GM23338 (cell line): ENCODE measurements at regions not wholly inside any gene's neighbourhood (a gene's known extent, or its start where the extent isn't known, plus 50 kb on each side); places are given as distances from the start of the nearest gene placed in this dataset.

Experiments
- ETS1 ChIP-seq: IDR thresholded peaks from 2 replicates; pipeline ENCODE4 v1.6.1; 2016; ENCODE audit warnings: antibody characterized with exemption
- JUNB ChIP-seq: IDR thresholded peaks from one replicate; pipeline ENCODE4 v1.6.1; 2016; ENCODE audit warnings: antibody characterized with exemption; ENCODE audit not compliant: unreplicated experiment
- POLR2AphosphoS5 ChIP-seq: IDR thresholded peaks from 2 replicates; pipeline ENCODE4 v1.6.1; 2016; ENCODE audit warnings: antibody characterized with exemption, low read depth
- ZNF114 ChIP-seq: fragments of 250-450 bp; sonication (Bioruptor Pico); IDR thresholded peaks from 2 replicates; pipeline ENCODE4 v1.5.0; 2020; ENCODE audit warnings: mild to moderate bottlenecking, moderate library complexity
- TF ChIP-seq, protein P1 (sequence below): IDR thresholded peaks from one replicate; pipeline ENCODE4 v1.6.1; 2018; ENCODE audit warnings: antibody characterized with exemption; ENCODE audit not compliant: unreplicated experiment
- TF ChIP-seq, protein P2 (sequence below): fragments of 250-450 bp; sonication (Bioruptor Pico); IDR thresholded peaks from 2 replicates; pipeline ENCODE4 v1.5.0; 2020; ENCODE audit warnings: mild to moderate bottlenecking, moderate library complexity

GRCh38 chrX:75625232-75625631 lies 102.4 kb upstream of the ZDHHC15 start (continued):
- TF ChIP-seq, protein P1, sequence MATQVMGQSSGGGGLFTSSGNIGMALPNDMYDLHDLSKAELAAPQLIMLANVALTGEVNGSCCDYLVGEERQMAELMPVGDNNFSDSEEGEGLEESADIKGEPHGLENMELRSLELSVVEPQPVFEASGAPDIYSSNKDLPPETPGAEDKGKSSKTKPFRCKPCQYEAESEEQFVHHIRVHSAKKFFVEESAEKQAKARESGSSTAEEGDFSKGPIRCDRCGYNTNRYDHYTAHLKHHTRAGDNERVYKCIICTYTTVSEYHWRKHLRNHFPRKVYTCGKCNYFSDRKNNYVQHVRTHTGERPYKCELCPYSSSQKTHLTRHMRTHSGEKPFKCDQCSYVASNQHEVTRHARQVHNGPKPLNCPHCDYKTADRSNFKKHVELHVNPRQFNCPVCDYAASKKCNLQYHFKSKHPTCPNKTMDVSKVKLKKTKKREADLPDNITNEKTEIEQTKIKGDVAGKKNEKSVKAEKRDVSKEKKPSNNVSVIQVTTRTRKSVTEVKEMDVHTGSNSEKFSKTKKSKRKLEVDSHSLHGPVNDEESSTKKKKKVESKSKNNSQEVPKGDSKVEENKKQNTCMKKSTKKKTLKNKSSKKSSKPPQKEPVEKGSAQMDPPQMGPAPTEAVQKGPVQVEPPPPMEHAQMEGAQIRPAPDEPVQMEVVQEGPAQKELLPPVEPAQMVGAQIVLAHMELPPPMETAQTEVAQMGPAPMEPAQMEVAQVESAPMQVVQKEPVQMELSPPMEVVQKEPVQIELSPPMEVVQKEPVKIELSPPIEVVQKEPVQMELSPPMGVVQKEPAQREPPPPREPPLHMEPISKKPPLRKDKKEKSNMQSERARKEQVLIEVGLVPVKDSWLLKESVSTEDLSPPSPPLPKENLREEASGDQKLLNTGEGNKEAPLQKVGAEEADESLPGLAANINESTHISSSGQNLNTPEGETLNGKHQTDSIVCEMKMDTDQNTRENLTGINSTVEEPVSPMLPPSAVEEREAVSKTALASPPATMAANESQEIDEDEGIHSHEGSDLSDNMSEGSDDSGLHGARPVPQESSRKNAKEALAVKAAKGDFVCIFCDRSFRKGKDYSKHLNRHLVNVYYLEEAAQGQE: no peak
- TF ChIP-seq, protein P2, sequence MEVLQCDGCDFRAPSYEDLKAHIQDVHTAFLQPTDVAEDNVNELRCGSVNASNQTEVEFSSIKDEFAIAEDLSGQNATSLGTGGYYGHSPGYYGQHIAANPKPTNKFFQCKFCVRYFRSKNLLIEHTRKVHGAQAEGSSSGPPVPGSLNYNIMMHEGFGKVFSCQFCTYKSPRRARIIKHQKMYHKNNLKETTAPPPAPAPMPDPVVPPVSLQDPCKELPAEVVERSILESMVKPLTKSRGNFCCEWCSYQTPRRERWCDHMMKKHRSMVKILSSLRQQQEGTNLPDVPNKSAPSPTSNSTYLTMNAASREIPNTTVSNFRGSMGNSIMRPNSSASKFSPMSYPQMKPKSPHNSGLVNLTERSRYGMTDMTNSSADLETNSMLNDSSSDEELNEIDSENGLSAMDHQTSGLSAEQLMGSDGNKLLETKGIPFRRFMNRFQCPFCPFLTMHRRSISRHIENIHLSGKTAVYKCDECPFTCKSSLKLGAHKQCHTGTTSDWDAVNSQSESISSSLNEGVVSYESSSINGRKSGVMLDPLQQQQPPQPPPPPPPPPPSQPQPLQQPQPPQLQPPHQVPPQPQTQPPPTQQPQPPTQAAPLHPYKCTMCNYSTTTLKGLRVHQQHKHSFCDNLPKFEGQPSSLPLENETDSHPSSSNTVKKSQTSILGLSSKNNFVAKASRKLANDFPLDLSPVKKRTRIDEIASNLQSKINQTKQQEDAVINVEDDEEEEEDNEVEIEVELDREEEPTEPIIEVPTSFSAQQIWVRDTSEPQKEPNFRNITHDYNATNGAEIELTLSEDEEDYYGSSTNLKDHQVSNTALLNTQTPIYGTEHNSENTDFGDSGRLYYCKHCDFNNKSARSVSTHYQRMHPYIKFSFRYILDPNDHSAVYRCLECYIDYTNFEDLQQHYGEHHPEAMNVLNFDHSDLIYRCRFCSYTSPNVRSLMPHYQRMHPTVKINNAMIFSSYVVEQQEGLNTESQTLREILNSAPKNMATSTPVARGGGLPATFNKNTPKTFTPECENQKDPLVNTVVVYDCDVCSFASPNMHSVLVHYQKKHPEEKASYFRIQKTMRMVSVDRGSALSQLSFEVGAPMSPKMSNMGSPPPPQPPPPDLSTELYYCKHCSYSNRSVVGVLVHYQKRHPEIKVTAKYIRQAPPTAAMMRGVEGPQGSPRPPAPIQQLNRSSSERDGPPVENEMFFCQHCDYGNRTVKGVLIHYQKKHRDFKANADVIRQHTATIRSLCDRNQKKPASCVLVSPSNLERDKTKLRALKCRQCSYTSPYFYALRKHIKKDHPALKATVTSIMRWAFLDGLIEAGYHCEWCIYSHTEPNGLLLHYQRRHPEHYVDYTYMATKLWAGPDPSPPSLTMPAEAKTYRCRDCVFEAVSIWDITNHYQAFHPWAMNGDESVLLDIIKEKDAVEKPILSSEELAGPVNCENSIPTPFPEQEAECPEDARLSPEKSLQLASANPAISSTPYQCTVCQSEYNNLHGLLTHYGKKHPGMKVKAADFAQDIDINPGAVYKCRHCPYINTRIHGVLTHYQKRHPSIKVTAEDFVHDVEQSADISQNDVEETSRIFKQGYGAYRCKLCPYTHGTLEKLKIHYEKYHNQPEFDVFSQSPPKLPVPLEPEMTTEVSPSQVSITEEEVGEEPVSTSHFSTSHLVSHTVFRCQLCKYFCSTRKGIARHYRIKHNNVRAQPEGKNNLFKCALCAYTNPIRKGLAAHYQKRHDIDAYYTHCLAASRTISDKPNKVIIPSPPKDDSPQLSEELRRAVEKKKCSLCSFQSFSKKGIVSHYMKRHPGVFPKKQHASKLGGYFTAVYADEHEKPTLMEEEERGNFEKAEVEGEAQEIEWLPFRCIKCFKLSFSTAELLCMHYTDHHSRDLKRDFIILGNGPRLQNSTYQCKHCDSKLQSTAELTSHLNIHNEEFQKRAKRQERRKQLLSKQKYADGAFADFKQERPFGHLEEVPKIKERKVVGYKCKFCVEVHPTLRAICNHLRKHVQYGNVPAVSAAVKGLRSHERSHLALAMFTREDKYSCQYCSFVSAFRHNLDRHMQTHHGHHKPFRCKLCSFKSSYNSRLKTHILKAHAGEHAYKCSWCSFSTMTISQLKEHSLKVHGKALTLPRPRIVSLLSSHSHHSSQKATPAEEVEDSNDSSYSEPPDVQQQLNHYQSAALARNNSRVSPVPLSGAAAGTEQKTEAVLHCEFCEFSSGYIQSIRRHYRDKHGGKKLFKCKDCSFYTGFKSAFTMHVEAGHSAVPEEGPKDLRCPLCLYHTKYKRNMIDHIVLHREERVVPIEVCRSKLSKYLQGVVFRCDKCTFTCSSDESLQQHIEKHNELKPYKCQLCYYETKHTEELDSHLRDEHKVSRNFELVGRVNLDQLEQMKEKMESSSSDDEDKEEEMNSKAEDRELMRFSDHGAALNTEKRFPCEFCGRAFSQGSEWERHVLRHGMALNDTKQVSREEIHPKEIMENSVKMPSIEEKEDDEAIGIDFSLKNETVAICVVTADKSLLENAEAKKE (CRISPR knock-in tag): no peak
- TF ChIP-seq ETS1 (no peak), JUNB (no peak), ZNF114 (CRISPR knock-in tag) (no peak), POLR2AphosphoS5 (no peak)
